ENCODE measurements at regions not wholly inside any gene's neighbourhood (a gene's known extent, or its start where the extent isn't known, plus 50 kb on each side); places are given as distances from the start of the nearest gene placed in this dataset.

- intact Hi-C loops (cut with micrococcal nuclease) = no loop called here
Measured at GRCh38 chr6:133816171-133816570, 72.7 kb upstream of the TCF21 start.

GRCh38 chr6:133817460-133818047 lies 71.4 kb upstream of the TCF21 start:
- Histone ChIP-seq H3K9ac (ENCODE audit: low read length) (no peak overlapping the region), H3F3A (ENCODE audit: low read length, unreplicated experiment) (no peaks in the 10 kb centered on the region), H3K79me2 (ENCODE audit: low read length) (no peaks in the 10 kb centered on the region), H3K4me1 (ENCODE audit: insufficient read depth, low read length) (no peaks in the 10 kb centered on the region), H3K4me3 (ENCODE audit: low read length) (no peak overlapping the region), H3K4me2 (ENCODE audit: low read length) (no peak overlapping the region), H3K27me3 (ENCODE audit: low read length) (no peaks in the 10 kb centered on the region), H3K27ac (ENCODE audit: low read length) (no peak overlapping the region), H3K36me3 (ENCODE audit: low read depth, low read length) (no peaks in the 10 kb centered on the region), H3K9me3 (ENCODE audit: low read length) (no peaks in the 10 kb centered on the region), H3K9me2 (replicated peaks; ENCODE audit: low read length) (no peaks in the 10 kb centered on the region), H2AFZ (ENCODE audit: low read length) (no peak overlapping the region), H4K20me1 (ENCODE audit: low read length) (no peaks in the 10 kb centered on the region)
- DNase-seq (peak; percentile 16), ATAC-seq (no peak)
- CTCF ChIA-PET = interaction anchor here (0.5 kb wide), 1 partner anchor 195 kb away, joined by 9 read pairs; no protein-coding TSS in a partner anchor
- POLR2A ChIA-PET (ENCODE audit: unreplicated experiment) = no interaction called here
- intact Hi-C loops (cut with micrococcal nuclease) = no loop called here
- no TSS peak for BruUV-seq (replicated peaks)
- TF ChIP-seq EZH2 (IDR thresholded peaks at IDR 0.05; ENCODE audit: low read length, unreplicated experiment) (no peak), CTCF (conservative IDR thresholded peaks at IDR 0.05; ENCODE audit: low read depth, low read length) (peak; percentile 62)

More at GRCh38 chr6:133816171-133816570, 72.7 kb upstream of the TCF21 start:
- ATAC-seq = no peak
- Histone ChIP-seq H3K79me2 (ENCODE audit: low read length) (no peaks in the 10 kb centered on the region), H3K9me3 (ENCODE audit: low read length) (no peaks in the 10 kb centered on the region), H3K27ac (ENCODE audit: low read length) (no peak overlapping the region), H3K9ac (ENCODE audit: low read length) (no peak overlapping the region), H3K36me3 (ENCODE audit: low read depth, low read length) (no peaks in the 10 kb centered on the region), H2AFZ (ENCODE audit: low read length) (no peak overlapping the region), H3K4me3 (ENCODE audit: low read length) (no peak overlapping the region), H3K4me1 (ENCODE audit: insufficient read depth, low read length) (no peaks in the 10 kb centered on the region), H3K4me2 (ENCODE audit: low read length) (no peak overlapping the region), H3K27me3 (ENCODE audit: low read length) (no peaks in the 10 kb centered on the region), H3K9me2 (replicated peaks; ENCODE audit: low read length) (no peaks in the 10 kb centered on the region), H4K20me1 (ENCODE audit: low read length) (no peaks in the 10 kb centered on the region), H3F3A (ENCODE audit: low read length, unreplicated experiment) (no peaks in the 10 kb centered on the region)
- TF ChIP-seq EZH2phosphoT487 (IDR thresholded peaks at IDR 0.05; ENCODE audit: borderline replicate concordance, low read length) = no peak
- no peak for TF ChIP-seq CTCF (conservative IDR thresholded peaks at IDR 0.05; ENCODE audit: low read depth, low read length)
- TF ChIP-seq EZH2 (IDR thresholded peaks at IDR 0.05; ENCODE audit: low read length, unreplicated experiment) = no peak
- CTCF ChIA-PET = no interaction called here
- POLR2A ChIA-PET (ENCODE audit: unreplicated experiment) = no interaction called here
- BruUV-seq (replicated peaks) = no TSS peak
- DNase-seq = no peak

- ATAC-seq = no peak
- ChIA-PET CTCF (no interaction called here), POLR2A (ENCODE audit: unreplicated experiment) (no interaction called here)
- H3K79me2 ChIP-seq (ENCODE audit: low read length) = no peaks in the 10 kb centered on the region
- no peak overlapping the region for H2AFZ ChIP-seq (ENCODE audit: low read length)
- TF ChIP-seq EZH2 (IDR thresholded peaks at IDR 0.05; ENCODE audit: low read length, unreplicated experiment) (no peak), EZH2phosphoT487 (IDR thresholded peaks at IDR 0.05; ENCODE audit: borderline replicate concordance, low read length) (no peak), CTCF (conservative IDR thresholded peaks at IDR 0.05; ENCODE audit: low read depth, low read length) (no peak)
- no peak overlapping the region for H3K4me2 ChIP-seq (ENCODE audit: low read length)
- H4K20me1 ChIP-seq (ENCODE audit: low read length) = no peaks in the 10 kb centered on the region
- H3K9me2 ChIP-seq (replicated peaks; ENCODE audit: low read length) = no peaks in the 10 kb centered on the region
- H3K4me3 ChIP-seq (ENCODE audit: low read length) = no peak overlapping the region
- H3K9ac ChIP-seq (ENCODE audit: low read length) = no peak overlapping the region
- no peaks in the 10 kb centered on the region for H3K4me1 ChIP-seq (ENCODE audit: insufficient read depth, low read length)
- BruUV-seq (replicated peaks) = no TSS peak
- H3K27me3 ChIP-seq (ENCODE audit: low read length) = no peaks in the 10 kb centered on the region
- H3K9me3 ChIP-seq (ENCODE audit: low read length) = no peaks in the 10 kb centered on the region
- no peaks in the 10 kb centered on the region for H3F3A ChIP-seq (ENCODE audit: low read length, unreplicated experiment)
- H3K36me3 ChIP-seq (ENCODE audit: low read depth, low read length) = no peaks in the 10 kb centered on the region
- no peak for DNase-seq
- intact Hi-C loops (cut with micrococcal nuclease) = no loop called here
- no peak overlapping the region for H3K27ac ChIP-seq (ENCODE audit: low read length)
Measured at GRCh38 chr6:133818320-133818719, 70.6 kb upstream of the TCF21 start.

All from PC-3 (cell line).